ENCODE measurements at regions not wholly inside any gene's neighbourhood (a gene's known extent, or its start where the extent isn't known, plus 50 kb on each side); places are given as distances from the start of the nearest gene placed in this dataset.

DNA sequence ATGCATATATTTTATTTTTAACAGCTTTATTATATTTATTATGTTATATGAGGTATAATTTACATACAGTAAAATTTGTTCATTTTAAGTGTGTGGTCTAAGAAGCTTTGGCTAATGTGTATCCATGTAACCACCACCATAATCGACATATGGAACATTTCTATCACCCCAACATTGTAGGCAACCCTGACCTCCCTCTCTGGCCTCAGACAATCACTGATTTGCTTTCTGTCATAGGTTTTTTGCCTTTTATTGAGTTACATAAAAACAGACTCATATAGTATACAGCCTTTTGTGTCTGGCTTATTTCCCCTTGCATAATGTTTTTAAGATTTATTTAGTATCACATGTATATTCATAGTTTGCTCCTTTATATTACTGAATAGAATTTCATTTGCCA is 90.7 kb upstream of the KL start:
- Histone ChIP-seq H3K27me3 (no peaks in the 10 kb centered on the region), H3K9ac (ENCODE audit: low read depth in 2 of 2, low read length in 2 of 2) (no peak overlapping the region), H3K9me3 (no peaks in the 10 kb centered on the region), H3K36me3 (no peaks in the 10 kb centered on the region), H3K4me1 (no peaks in the 10 kb centered on the region), H3K4me3 (no peak overlapping the region), H3K27ac (no peak overlapping the region)
- intact Hi-C loops (cut with DNase I), result no loop called here
- no peak for DNase-seq
- no peak for TF ChIP-seq CTCF (IDR thresholded peaks at IDR 0.05)

GRCh38 chr13:32932376-32932775 is 83.8 kb upstream of the KL start:
- no peak for TF ChIP-seq CTCF (IDR thresholded peaks at IDR 0.05)
- DNase-seq, result no peak
- H3K9me3 ChIP-seq, result no peaks in the 10 kb centered on the region

DNA sequence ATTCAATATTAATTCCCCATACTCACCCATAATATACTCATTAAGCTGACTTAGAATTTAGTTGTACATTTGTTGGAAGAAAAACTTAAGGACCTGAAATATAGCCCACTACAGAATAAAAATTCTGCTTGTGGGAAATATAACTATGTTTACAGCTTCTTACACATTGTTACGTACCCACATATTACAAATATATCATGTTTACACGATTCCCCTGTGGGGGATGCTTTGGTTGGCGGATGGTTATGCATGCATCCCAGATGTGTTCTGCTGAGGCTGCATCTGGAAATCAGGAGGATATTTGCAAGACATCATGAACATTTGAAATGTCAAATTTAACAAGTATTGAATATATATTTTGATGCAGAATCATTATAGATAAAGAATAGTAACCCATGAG is 79.5 kb upstream of the KL start:
- TF ChIP-seq CTCF (IDR thresholded peaks at IDR 0.05), result no peak
- intact Hi-C loops (cut with DNase I), result no loop called here
- H3K9me3 ChIP-seq, result no peaks in the 10 kb centered on the region

More at GRCh38 chr13:32932376-32932775, 83.8 kb upstream of the KL start:
- no peaks in the 10 kb centered on the region for H3K27me3 ChIP-seq
- no peak overlapping the region for H3K4me3 ChIP-seq
- no peak overlapping the region for H3K9ac ChIP-seq (ENCODE audit: low read depth in 2 of 2, low read length in 2 of 2)
- no peaks in the 10 kb centered on the region for H3K36me3 ChIP-seq
- no peak overlapping the region for H3K27ac ChIP-seq
- intact Hi-C loops (cut with DNase I), result no loop called here
- no peaks in the 10 kb centered on the region for H3K4me1 ChIP-seq

GRCh38 chr13:32938314-32938713 is 77.9 kb upstream of the KL start:
- DNase-seq, result no peak
- TF ChIP-seq CTCF (IDR thresholded peaks at IDR 0.05), result no peak
- H3K27me3 ChIP-seq, result no peaks in the 10 kb centered on the region
- H3K36me3 ChIP-seq, result no peaks in the 10 kb centered on the region
- intact Hi-C loops (cut with DNase I), result no loop called here
- H3K4me1 ChIP-seq, result no peaks in the 10 kb centered on the region
- H3K9ac ChIP-seq (ENCODE audit: low read depth in 2 of 2, low read length in 2 of 2), result no peak overlapping the region
- H3K9me3 ChIP-seq, result no peaks in the 10 kb centered on the region
- H3K4me3 ChIP-seq, result no peak overlapping the region
- H3K27ac ChIP-seq, result no peak overlapping the region

More for the DNA sequence above, 79.5 kb upstream of the KL start:
- Histone ChIP-seq H3K4me1 (no peaks in the 10 kb centered on the region), H3K9ac (ENCODE audit: low read depth in 2 of 2, low read length in 2 of 2) (no peak overlapping the region), H3K36me3 (no peaks in the 10 kb centered on the region), H3K27me3 (no peaks in the 10 kb centered on the region), H3K27ac (no peak overlapping the region), H3K4me3 (no peak overlapping the region)
- no peak for DNase-seq

GRCh38 chr13:32938907-32939306 is 77.3 kb upstream of the KL start:
- intact Hi-C loops (cut with DNase I), result no loop called here
- H3K27me3 ChIP-seq, result no peaks in the 10 kb centered on the region
- TF ChIP-seq CTCF (IDR thresholded peaks at IDR 0.05), result no peak
- no peak overlapping the region for H3K9ac ChIP-seq (ENCODE audit: low read depth in 2 of 2, low read length in 2 of 2)
- no peaks in the 10 kb centered on the region for H3K9me3 ChIP-seq
- no peaks in the 10 kb centered on the region for H3K36me3 ChIP-seq
- no peak overlapping the region for H3K4me3 ChIP-seq
- no peaks in the 10 kb centered on the region for H3K4me1 ChIP-seq
- no peak overlapping the region for H3K27ac ChIP-seq
- DNase-seq, result no peak

DNA sequence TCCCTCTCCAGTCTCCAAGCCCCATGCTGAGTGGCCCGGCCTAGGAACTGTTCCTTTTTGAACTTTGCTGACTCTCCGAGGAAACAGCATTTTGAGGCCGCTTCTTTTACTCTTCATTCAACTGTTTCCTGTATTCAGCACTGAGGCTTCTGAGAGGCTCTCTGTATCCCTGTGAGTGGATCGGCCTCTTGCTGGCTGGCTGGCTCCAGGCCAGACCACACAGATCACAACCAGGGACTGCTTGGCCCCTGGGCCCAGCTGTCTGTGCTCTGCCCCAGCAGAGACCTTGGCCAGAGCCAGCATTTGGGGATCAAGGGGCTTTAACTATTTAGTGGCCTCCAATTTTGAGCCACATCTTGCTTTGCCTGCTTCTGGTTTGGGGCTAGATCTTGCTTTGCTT is 75.6 kb upstream of the KL start:
- Histone ChIP-seq H3K27me3 (no peaks in the 10 kb centered on the region), H3K9me3 (no peaks in the 10 kb centered on the region), H3K4me3 (no peak overlapping the region), H3K4me1 (no peaks in the 10 kb centered on the region), H3K36me3 (no peaks in the 10 kb centered on the region), H3K27ac (no peak overlapping the region), H3K9ac (ENCODE audit: low read depth in 2 of 2, low read length in 2 of 2) (peak overlapping the region in 1 of 2 donors; percentile 31)
- no peak for DNase-seq
- intact Hi-C loops (cut with DNase I), result no loop called here
- TF ChIP-seq CTCF (IDR thresholded peaks at IDR 0.05), result no peak

All from colonic mucosa (tissue), 4 donors.